Stomach (tissue), 8 donors: ENCODE measurements at regions not wholly inside any gene's neighbourhood (a gene's known extent, or its start where the extent isn't known, plus 50 kb on each side); places are given as distances from the start of the nearest gene placed in this dataset.

Experiments used
- DNase-seq, 2 donors: peaks; one replicate each; pipeline versions ENCODE4 v3.0.0 to v3.0.0-alpha.2; 2013 to 2019
- H3K27ac ChIP-seq, 5 donors: fragments of 200-600 bp in 4 of 5; sonication (generic) in 4 of 5; one replicate each; pipeline ENCODE4 v1.5.1; 2013 to 2019; ENCODE audit warnings: mild to moderate bottlenecking in 1 of 5, moderate library complexity in 1 of 5
- H3K27me3 ChIP-seq, 3 donors: fragments of 200-600 bp; sonication (generic); one replicate each; pipeline ENCODE4 v1.5.1; 2017 to 2019; ENCODE audit warnings: mixed run types in 1 of 3
- H3K36me3 ChIP-seq, 4 donors: fragments of 200-600 bp; sonication (generic); 1 replicate in 3 of 4; 2 replicates in 1 of 4; pipeline ENCODE4 v1.5.1; 2016 to 2019
- H3K4me1 ChIP-seq, 4 donors: fragments of 200-600 bp; sonication (generic); one replicate each; pipeline ENCODE4 v1.5.1; 2016 to 2019
- H3K4me3 ChIP-seq, 4 donors: fragments of 200-600 bp; sonication (generic) in 3 of 4; one replicate each; pipeline ENCODE4 v1.5.1; 2016 to 2019; ENCODE audit warnings: mild to moderate bottlenecking in 1 of 4
- H3K9me3 ChIP-seq, 4 donors: fragments of 200-600 bp; sonication (generic); one replicate each; pipeline ENCODE4 v1.5.1; 2016 to 2019
- EP300 ChIP-seq: sonication (generic); formaldehyde crosslinking; IDR thresholded peaks from one replicate; pipeline ENCODE4 v1.6.1; 2017; ENCODE audit warnings: antibody characterized with exemption
- POLR2A ChIP-seq, 4 donors: fragments of 450-650 bp; IDR thresholded peaks; one replicate each; pipeline ENCODE4 v1.6.1; 2016; ENCODE audit warnings: antibody characterized with exemption in 4 of 4, control low read depth in 2 of 4, mild to moderate bottlenecking in 1 of 4, moderate library complexity in 1 of 4
- POLR2AphosphoS5 ChIP-seq, 3 donors: sonication (generic); formaldehyde crosslinking; IDR thresholded peaks; one replicate each; pipeline ENCODE4 v1.6.1; 2016; ENCODE audit warnings: antibody characterized with exemption in 3 of 3
- WGBS, 5 donors: extraction: QIAGEN DNeasy Blood & Tissue Kit in 3 of 5; methylation state at CpG; one replicate each; pipeline versions ENCODE4 v1.1.5 to v1.1.7; 2013 to 2018; 5-methylcytosine and 5-hydroxymethylcytosine counted together
- intact Hi-C: fragments of 100-400 bp; cut with DNase I; formaldehyde crosslinking; loops from one replicate; pipeline ENCODE4 v1.15.1; 2023; ENCODE audit warnings: low total_unique reads
- TF ChIP-seq, protein P1 (sequence below), 7 experiments: fragments of 450-650 bp in 4 of 7; fragments of 200-600 bp in 3 of 7; sonication (generic) in 3 of 7; IDR thresholded peaks; one replicate each; pipeline ENCODE4 v1.5.1; 2016 to 2019; ENCODE audit warnings: antibody characterized with exemption in 7 of 7, control low read depth in 2 of 7, mild to moderate bottlenecking in 1 of 7
- donor health status: healthy with polysubstance abuse.
- donor health status: Bipolar disorder and iron deficiency.
- donor health status: healthy.

GRCh38 chr13:72570019-72570418 is 157.4 kb downstream of the MZT1 start:
- Histone ChIP-seq H3K27ac (no peak overlapping the region), H3K4me3 (no peak overlapping the region), H3K27me3 (no peaks in the 10 kb centered on the region), H3K36me3 (no peaks in the 10 kb centered on the region), H3K9me3 (peaks cover 0 to 9% (median 0%) of the 10 kb centered on the region in 4 donors), H3K4me1 (no peaks in the 10 kb centered on the region)
- intact Hi-C loops, result no loop called here
- no peak for DNase-seq
- 52 to 61% (median 57%) methylated on average over 4 of the region's 4 CpGs for WGBS, 5 donors
- TF ChIP-seq EP300, result no peak
- TF ChIP-seq, protein P1, sequence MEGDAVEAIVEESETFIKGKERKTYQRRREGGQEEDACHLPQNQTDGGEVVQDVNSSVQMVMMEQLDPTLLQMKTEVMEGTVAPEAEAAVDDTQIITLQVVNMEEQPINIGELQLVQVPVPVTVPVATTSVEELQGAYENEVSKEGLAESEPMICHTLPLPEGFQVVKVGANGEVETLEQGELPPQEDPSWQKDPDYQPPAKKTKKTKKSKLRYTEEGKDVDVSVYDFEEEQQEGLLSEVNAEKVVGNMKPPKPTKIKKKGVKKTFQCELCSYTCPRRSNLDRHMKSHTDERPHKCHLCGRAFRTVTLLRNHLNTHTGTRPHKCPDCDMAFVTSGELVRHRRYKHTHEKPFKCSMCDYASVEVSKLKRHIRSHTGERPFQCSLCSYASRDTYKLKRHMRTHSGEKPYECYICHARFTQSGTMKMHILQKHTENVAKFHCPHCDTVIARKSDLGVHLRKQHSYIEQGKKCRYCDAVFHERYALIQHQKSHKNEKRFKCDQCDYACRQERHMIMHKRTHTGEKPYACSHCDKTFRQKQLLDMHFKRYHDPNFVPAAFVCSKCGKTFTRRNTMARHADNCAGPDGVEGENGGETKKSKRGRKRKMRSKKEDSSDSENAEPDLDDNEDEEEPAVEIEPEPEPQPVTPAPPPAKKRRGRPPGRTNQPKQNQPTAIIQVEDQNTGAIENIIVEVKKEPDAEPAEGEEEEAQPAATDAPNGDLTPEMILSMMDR (IDR thresholded peaks at IDR 0.05), result no peak
- TF ChIP-seq POLR2AphosphoS5 (IDR thresholded peaks at IDR 0.05), result no peak
- TF ChIP-seq POLR2A (IDR thresholded peaks at IDR 0.05), result no peak

- Histone ChIP-seq H3K4me3 (no peak overlapping the region), H3K27ac (no peak overlapping the region), H3K9me3 (no peaks in the 10 kb centered on the region), H3K36me3 (no peaks in the 10 kb centered on the region), H3K27me3 (no peaks in the 10 kb centered on the region), H3K4me1 (no peaks in the 10 kb centered on the region)
- intact Hi-C loops, result no loop called here
- DNase-seq, result no peak
- 63 to 66% (median 65%) methylated on average over 5 of the region's 5 CpGs for WGBS, 5 donors
- no peak for TF ChIP-seq POLR2A (IDR thresholded peaks at IDR 0.05)
- no peak for TF ChIP-seq POLR2AphosphoS5 (IDR thresholded peaks at IDR 0.05)
- TF ChIP-seq EP300, result no peak
These were observed 159.9 kb downstream of the MZT1 start for GRCh38 chr13:72567566-72567965.

- Histone ChIP-seq H3K27me3 (no peaks in the 10 kb centered on the region), H3K4me3 (no peak overlapping the region), H3K4me1 (no peaks in the 10 kb centered on the region), H3K36me3 (no peaks in the 10 kb centered on the region), H3K9me3 (no peaks in the 10 kb centered on the region), H3K27ac (no peak overlapping the region)
- 77 to 85% (median 80%) methylated on average over 3 of the region's 3 CpGs for WGBS, 5 donors
- no peak for DNase-seq
- no peak for TF ChIP-seq POLR2AphosphoS5 (IDR thresholded peaks at IDR 0.05)
- no peak for TF ChIP-seq POLR2A (IDR thresholded peaks at IDR 0.05)
- TF ChIP-seq EP300, result no peak
- TF ChIP-seq, protein P1 (IDR thresholded peaks at IDR 0.05), result no peak
- intact Hi-C loops, result no loop called here
These were observed 160.9 kb downstream of the MZT1 start for GRCh38 chr13:72566526-72566925.

DNA sequence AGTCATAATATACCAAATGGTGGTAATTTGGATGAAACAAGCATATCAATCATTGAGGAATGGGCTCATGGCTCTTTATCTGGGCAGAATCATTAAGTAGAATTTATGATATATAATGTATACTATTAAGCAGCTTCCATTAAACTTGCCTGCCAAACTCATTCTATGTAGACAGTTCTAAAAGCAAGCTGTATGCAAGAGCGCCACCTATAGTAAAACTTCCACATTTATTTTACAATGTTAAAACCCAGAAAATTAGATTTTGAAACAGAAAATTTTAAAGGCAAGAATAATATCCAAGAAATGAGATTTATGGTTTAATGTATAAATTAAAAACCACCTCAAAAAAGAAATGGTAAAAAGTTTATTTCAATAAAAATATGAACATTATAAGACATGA is 161.5 kb downstream of the MZT1 start:
- intact Hi-C loops, result no loop called here
- Histone ChIP-seq H3K36me3 (no peaks in the 10 kb centered on the region), H3K27ac (no peak overlapping the region), H3K4me3 (no peak overlapping the region), H3K4me1 (no peaks in the 10 kb centered on the region), H3K27me3 (no peaks in the 10 kb centered on the region), H3K9me3 (no peaks in the 10 kb centered on the region)
- peak in 1 of 2 donors; percentile 64 for DNase-seq
- TF ChIP-seq, protein P1 (IDR thresholded peaks at IDR 0.05), result peak in 2 of 7 experiments; percentile 32 to 47
- TF ChIP-seq POLR2AphosphoS5 (IDR thresholded peaks at IDR 0.05) (no peak), EP300 (no peak), POLR2A (IDR thresholded peaks at IDR 0.05) (no peak)
- 7 to 17% (median 14%) methylated on average over 1 of the region's 1 CpG for WGBS, 5 donors

DNA sequence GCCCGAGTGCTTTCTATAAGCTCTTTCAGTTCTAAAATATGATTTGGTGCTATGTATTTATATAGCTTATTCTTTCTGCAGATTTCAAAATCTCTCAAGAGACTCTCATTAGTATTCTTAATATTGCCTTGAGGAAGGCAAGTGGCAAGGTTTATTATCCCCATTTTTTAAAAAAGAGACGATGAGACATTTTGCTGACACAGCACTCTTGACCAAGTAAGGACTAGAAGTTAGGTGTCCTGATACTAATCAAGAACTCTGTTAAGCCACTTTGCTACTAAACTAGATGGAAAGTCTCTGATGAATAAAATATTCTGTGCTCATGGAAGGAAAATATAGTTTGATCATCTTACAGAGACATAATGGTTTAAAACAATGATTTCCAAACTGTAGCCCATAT is 164.7 kb downstream of the MZT1 start:
- H3K4me3 ChIP-seq, result no peak overlapping the region
- intact Hi-C loops, result no loop called here

More for the DNA sequence above, 164.7 kb downstream of the MZT1 start:
- no peaks in the 10 kb centered on the region for H3K4me1 ChIP-seq
- H3K27me3 ChIP-seq, result no peaks in the 10 kb centered on the region
- DNase-seq, result no peak
- no peak overlapping the region for H3K27ac ChIP-seq
- 89 to 99% (median 93%) methylated on average over 2 of the region's 2 CpGs for WGBS, 5 donors
- TF ChIP-seq EP300 (no peak), POLR2AphosphoS5 (IDR thresholded peaks at IDR 0.05) (no peak), POLR2A (IDR thresholded peaks at IDR 0.05) (no peak)
- TF ChIP-seq, protein P1 (IDR thresholded peaks at IDR 0.05), result no peak
- no peaks in the 10 kb centered on the region for H3K36me3 ChIP-seq
- no peaks in the 10 kb centered on the region for H3K9me3 ChIP-seq
